ENCODE measurements at regions not wholly inside any gene's neighbourhood (a gene's known extent, or its start where the extent isn't known, plus 50 kb on each side); places are given as distances from the start of the nearest gene placed in this dataset.

DNA sequence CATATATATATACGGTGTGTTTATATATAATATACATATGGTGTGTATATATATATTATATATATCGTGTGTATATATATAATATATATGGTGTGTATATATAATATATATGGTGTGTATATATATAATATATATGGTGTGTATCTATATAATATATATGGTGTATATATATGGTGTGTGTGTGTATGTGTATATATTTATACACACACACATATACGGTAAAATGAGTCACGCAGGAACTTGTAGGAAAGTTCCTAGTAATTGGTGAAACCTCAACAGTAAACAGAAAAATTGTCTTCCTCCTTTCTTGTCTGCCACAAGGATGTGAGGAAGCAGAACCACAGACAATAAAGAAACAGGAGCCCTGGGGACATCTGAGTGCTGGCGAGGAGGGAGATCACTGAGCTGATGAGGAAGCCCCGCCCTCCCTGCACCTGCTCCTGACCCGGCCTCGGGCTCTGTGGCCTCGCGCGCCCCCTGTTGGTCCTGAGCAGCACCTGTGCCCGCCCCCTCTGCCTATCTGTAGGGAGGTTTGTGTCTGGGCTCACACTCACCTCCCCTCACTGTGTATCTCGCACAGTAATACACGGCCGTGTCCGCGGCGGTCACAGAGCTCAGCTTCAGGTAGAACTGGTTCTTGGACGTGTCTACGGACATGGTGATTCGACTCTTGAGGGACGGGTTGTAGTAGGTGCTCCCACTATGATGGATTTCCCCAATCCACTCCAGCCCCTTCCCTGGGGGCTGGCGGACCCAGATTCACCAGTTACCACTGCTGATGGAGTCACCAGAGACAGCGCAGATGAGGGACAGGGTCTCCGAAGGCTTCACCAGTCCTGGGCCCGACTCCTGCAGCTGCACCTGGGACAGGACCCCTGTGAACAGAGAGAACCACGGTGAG is 1079.4 kb downstream of the TMEM121 start:
- TF ChIP-seq POLR2A (IDR thresholded peaks at IDR 0.05; ENCODE audit: insufficient read depth in 1 of 2, low read depth in 2 of 2, low read length in 2 of 2) (no peak), TAF1 (CRISPR knock-in tag; IDR thresholded peaks at IDR 0.05) (no peak), MYNN (CRISPR knock-in tag; IDR thresholded peaks at IDR 0.05; ENCODE audit: low read depth) (no peak), BHLHE40 (IDR thresholded peaks at IDR 0.05; ENCODE audit: low read length) (no peak), ZNF234 (CRISPR knock-in tag; conservative IDR thresholded peaks at IDR 0.05) (no peak), ZNF629 (CRISPR knock-in tag; conservative IDR thresholded peaks at IDR 0.05) (no peak)
- TF ChIP-seq, protein P1, sequence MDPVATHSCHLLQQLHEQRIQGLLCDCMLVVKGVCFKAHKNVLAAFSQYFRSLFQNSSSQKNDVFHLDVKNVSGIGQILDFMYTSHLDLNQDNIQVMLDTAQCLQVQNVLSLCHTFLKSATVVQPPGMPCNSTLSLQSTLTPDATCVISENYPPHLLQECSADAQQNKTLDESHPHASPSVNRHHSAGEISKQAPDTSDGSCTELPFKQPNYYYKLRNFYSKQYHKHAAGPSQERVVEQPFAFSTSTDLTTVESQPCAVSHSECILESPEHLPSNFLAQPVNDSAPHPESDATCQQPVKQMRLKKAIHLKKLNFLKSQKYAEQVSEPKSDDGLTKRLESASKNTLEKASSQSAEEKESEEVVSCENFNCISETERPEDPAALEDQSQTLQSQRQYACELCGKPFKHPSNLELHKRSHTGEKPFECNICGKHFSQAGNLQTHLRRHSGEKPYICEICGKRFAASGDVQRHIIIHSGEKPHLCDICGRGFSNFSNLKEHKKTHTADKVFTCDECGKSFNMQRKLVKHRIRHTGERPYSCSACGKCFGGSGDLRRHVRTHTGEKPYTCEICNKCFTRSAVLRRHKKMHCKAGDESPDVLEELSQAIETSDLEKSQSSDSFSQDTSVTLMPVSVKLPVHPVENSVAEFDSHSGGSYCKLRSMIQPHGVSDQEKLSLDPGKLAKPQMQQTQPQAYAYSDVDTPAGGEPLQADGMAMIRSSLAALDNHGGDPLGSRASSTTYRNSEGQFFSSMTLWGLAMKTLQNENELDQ (CRISPR knock-in tag; IDR thresholded peaks at IDR 0.05; ENCODE audit: borderline replicate concordance), result no peak

Data from HepG2 (cell line).